ENCODE measurements at regions not wholly inside any gene's neighbourhood (a gene's known extent, or its start where the extent isn't known, plus 50 kb on each side); places are given as distances from the start of the nearest gene placed in this dataset.
"Not testable (repeated sequence)": the region's sequence is repeated elsewhere in the genome, so short reads cannot be mapped to it uniquely, and the experiment has no call there.

- intact Hi-C loops (cut with DNase I) = no loop called here
- no peak for ATAC-seq
- no peak for DNase-seq
Observed at GRCh38 chr4:104022831-104023230, 303.0 kb upstream of the TACR3 start.

- ATAC-seq (no peak), DNase-seq (no peak)
- intact Hi-C loops (cut with DNase I) = no loop called here
Observed at GRCh38 chr4:104022226-104022625, 302.4 kb upstream of the TACR3 start.

GRCh38 chr4:104020641-104021040 is 300.9 kb upstream of the TACR3 start:
- intact Hi-C loops (cut with DNase I) = no loop called here
- DNase-seq = no peak
- ATAC-seq = no peak

GRCh38 chr4:104017213-104017612 is 297.4 kb upstream of the TACR3 start:
- DNase-seq (no peak), ATAC-seq (no peak)
- intact Hi-C loops (cut with DNase I) = no loop called here

- intact Hi-C loops (cut with DNase I) = no loop called here
- ATAC-seq (no peak), DNase-seq (no peak)
Observed at GRCh38 chr4:104015680-104016079, 295.9 kb upstream of the TACR3 start.

- ATAC-seq (no peak), DNase-seq (no peak)
- intact Hi-C loops (cut with DNase I) = no loop called here
Observed at GRCh38 chr4:104010722-104011121, 290.9 kb upstream of the TACR3 start.

GRCh38 chr4:104002318-104002717 is 282.5 kb upstream of the TACR3 start:
- intact Hi-C loops (cut with DNase I); DNase-seq; ATAC-seq: not testable (repeated sequence)

GRCh38 chr4:103998756-103999155 is 279.0 kb upstream of the TACR3 start:
- intact Hi-C loops (cut with DNase I) = no loop called here

GRCh38 chr4:103996637-103997036 is 276.9 kb upstream of the TACR3 start:
- ATAC-seq = peak in 1 of 2 donors; percentile 70
- peak; percentile 19 for DNase-seq
- intact Hi-C loops (cut with DNase I) = no loop called here

More at GRCh38 chr4:103998756-103999155, 279.0 kb upstream of the TACR3 start:
- no peak for ATAC-seq
- DNase-seq = no peak

- intact Hi-C loops (cut with DNase I) = no loop called here
- ATAC-seq = no peak
- no peak for DNase-seq
Observed at GRCh38 chr4:103996064-103996463, 276.3 kb upstream of the TACR3 start.

- ATAC-seq (no peak), DNase-seq (no peak)
- intact Hi-C loops (cut with DNase I) = no loop called here
Observed at GRCh38 chr4:103994059-103994458, 274.3 kb upstream of the TACR3 start.

- ATAC-seq (no peak), DNase-seq (no peak)
- intact Hi-C loops (cut with DNase I) = no loop called here
Observed at GRCh38 chr4:103982454-103982853, 262.7 kb upstream of the TACR3 start.

- intact Hi-C loops (cut with DNase I) = no loop called here
- ATAC-seq (no peak), DNase-seq (no peak)
Observed at GRCh38 chr4:103948244-103949018, 228.6 kb upstream of the TACR3 start.

- ATAC-seq = no peak
- no peak for DNase-seq
- intact Hi-C loops (cut with DNase I) = no loop called here
Observed at GRCh38 chr4:103947617-103948016, 227.8 kb upstream of the TACR3 start.

GRCh38 chr4:103946621-103947268 is 227.0 kb upstream of the TACR3 start:
- intact Hi-C loops (cut with DNase I); DNase-seq; ATAC-seq: not testable (repeated sequence)

- ATAC-seq (no peak), DNase-seq (no peak)
- intact Hi-C loops (cut with DNase I) = no loop called here
Observed at GRCh38 chr4:103938488-103938887, 218.7 kb upstream of the TACR3 start.

GRCh38 chr4:103936653-103937145 is 216.9 kb upstream of the TACR3 start:
- intact Hi-C loops (cut with DNase I) = no loop called here

GRCh38 chr4:103934178-103934789 is 214.5 kb upstream of the TACR3 start:
- intact Hi-C loops (cut with DNase I) = no loop called here
- DNase-seq = no peak

More at GRCh38 chr4:103936653-103937145, 216.9 kb upstream of the TACR3 start:
- ATAC-seq = no peak
- DNase-seq = no peak

GRCh38 chr4:103928370-103928769 is 208.6 kb upstream of the TACR3 start:
- DNase-seq = no peak
- no peak for ATAC-seq
- intact Hi-C loops (cut with DNase I) = no loop called here

More at GRCh38 chr4:103934178-103934789, 214.5 kb upstream of the TACR3 start:
- no peak for ATAC-seq

- DNase-seq (no peak), ATAC-seq (no peak)
- intact Hi-C loops (cut with DNase I) = no loop called here
Observed at GRCh38 chr4:103923551-103923950, 203.8 kb upstream of the TACR3 start.
